ENCODE measurements at regions not wholly inside any gene's neighbourhood (a gene's known extent, or its start where the extent isn't known, plus 50 kb on each side); places are given as distances from the start of the nearest gene placed in this dataset.

DNA sequence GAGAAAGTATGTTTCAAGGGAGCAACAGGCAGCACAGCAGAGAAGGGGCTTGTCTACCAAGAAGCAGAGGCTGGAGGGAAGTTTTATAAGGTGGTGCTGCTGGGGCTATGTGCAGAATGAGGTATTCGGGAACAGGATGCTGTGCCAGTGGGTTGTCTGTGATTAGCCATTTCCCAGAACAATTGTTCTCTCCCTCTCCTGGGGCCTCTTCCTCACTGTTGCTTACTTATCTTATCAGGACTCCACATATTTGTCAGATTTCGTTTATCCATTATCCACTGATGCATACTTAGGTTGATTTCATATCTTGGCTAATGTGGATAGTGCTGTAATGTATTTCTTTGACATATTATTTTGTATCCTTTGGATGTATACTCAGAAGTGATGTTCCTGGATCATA lies 195.1 kb upstream of the RTL1 start:
- TF ChIP-seq, protein P1, sequence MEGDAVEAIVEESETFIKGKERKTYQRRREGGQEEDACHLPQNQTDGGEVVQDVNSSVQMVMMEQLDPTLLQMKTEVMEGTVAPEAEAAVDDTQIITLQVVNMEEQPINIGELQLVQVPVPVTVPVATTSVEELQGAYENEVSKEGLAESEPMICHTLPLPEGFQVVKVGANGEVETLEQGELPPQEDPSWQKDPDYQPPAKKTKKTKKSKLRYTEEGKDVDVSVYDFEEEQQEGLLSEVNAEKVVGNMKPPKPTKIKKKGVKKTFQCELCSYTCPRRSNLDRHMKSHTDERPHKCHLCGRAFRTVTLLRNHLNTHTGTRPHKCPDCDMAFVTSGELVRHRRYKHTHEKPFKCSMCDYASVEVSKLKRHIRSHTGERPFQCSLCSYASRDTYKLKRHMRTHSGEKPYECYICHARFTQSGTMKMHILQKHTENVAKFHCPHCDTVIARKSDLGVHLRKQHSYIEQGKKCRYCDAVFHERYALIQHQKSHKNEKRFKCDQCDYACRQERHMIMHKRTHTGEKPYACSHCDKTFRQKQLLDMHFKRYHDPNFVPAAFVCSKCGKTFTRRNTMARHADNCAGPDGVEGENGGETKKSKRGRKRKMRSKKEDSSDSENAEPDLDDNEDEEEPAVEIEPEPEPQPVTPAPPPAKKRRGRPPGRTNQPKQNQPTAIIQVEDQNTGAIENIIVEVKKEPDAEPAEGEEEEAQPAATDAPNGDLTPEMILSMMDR (IDR thresholded peaks at IDR 0.05), result no peak
- no peak for TF ChIP-seq POLR2A (IDR thresholded peaks at IDR 0.05)

Data from right lobe of liver (tissue), 4 donors.